Mucosa of descending colon (tissue), 3 donors: ENCODE measurements at regions not wholly inside any gene's neighbourhood (a gene's known extent, or its start where the extent isn't known, plus 50 kb on each side); places are given as distances from the start of the nearest gene placed in this dataset.

Experiments used
- ATAC-seq: fragments of 200-7000 bp; cut with Tn5 transposase; one replicate; pipeline ENCODE4 v1.9.1; 2020; ENCODE audit warnings: mild to moderate bottlenecking, moderate library complexity
- DNase-seq, 3 donors: peaks; one replicate each; pipeline ENCODE4 v3.0.0-alpha.2; 2020
- H3K36me3 ChIP-seq: fragments of 200-600 bp; one replicate; pipeline ENCODE4 v1.8.0; 2021; ENCODE audit warnings: low read depth, mild to moderate bottlenecking
- H3K4me1 ChIP-seq: fragments of 200-600 bp; one replicate; pipeline ENCODE4 v1.8.0; 2021; ENCODE audit warnings: low read depth, mild to moderate bottlenecking
- H3K4me3 ChIP-seq: fragments of 200-600 bp; one replicate; pipeline ENCODE4 v1.8.0; 2021; ENCODE audit warnings: mild to moderate bottlenecking
- H3K9me3 ChIP-seq: fragments of 200-600 bp; one replicate; pipeline ENCODE4 v1.8.0; 2021; ENCODE audit warnings: mild to moderate bottlenecking
- intact Hi-C, 2 donors: fragments of 100-400 bp; cut with DNase I in 1 of 2; cut with micrococcal nuclease in 1 of 2; formaldehyde crosslinking; loops; one replicate each; pipeline versions ENCODE4 v1.11.0 to v1.11.1; 2022; cut with DNase I, micrococcal nuclease
- TF ChIP-seq, protein P1 (sequence below): fragments of 200-600 bp; IDR thresholded peaks from one replicate; pipeline ENCODE4 v1.8.0; 2022; ENCODE audit warnings: antibody characterized with exemption, mild to moderate bottlenecking
- donor health status: DM: no; HTN: no; CAD: no; lungs with moderate emphysema.
- donor health status: DM: no; HTN: no; CAD: no.
- donor health status: DM: no; HTN: yes; CAD: no.

DNA sequence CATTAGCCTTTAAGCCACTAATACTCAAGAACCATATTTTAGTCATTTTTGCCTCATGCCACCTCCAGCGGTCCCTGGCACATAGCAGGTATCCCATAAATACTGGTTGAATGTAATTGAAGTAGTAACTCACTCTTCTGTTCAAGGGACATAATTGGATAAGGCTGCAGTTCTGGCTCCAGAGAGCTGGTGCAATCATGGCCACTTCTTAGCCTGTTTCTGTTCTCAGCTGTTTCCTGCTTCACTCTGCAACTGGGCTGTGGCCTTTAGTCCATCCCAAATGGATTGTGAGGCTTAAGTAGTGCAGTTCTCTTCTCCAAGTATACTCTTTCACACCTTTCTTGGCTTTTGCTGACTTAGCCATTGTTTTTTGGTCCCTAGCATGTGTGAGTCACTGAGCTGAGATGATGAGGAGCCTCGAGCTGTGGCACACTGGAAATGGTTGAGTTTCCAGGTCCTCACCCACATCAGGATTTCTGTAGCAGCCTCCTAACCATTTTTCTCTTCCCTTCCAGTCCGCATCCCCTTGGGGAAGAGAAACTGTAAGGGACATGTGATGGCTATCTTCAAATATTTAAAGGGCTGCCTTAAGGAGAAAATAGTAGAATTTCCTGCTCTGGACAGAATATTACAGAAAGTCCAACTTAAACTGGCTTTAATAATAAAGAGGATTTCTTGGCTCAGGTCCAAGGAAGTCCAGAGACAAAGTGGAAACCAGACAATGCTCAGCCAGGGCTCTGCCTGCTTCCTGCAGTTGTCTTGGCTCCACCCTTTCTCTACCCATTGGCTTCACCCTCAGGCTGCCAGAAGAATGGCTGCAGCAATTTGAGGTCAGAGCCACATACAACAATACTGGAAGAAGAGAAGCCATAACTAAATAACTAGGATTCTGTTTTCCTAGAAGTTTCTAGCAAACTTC is 305.4 kb upstream of the ROPN1 start:
- no peak for DNase-seq
- H3K4me1 ChIP-seq: peaks cover 4% of the 10 kb centered on the region
- H3K36me3 ChIP-seq: no peaks in the 10 kb centered on the region
- no peak overlapping the region for H3K4me3 ChIP-seq
- ATAC-seq: peak; percentile 50
- H3K9me3 ChIP-seq: no peaks in the 10 kb centered on the region
- intact Hi-C loops: no loop called here
- TF ChIP-seq, protein P1, sequence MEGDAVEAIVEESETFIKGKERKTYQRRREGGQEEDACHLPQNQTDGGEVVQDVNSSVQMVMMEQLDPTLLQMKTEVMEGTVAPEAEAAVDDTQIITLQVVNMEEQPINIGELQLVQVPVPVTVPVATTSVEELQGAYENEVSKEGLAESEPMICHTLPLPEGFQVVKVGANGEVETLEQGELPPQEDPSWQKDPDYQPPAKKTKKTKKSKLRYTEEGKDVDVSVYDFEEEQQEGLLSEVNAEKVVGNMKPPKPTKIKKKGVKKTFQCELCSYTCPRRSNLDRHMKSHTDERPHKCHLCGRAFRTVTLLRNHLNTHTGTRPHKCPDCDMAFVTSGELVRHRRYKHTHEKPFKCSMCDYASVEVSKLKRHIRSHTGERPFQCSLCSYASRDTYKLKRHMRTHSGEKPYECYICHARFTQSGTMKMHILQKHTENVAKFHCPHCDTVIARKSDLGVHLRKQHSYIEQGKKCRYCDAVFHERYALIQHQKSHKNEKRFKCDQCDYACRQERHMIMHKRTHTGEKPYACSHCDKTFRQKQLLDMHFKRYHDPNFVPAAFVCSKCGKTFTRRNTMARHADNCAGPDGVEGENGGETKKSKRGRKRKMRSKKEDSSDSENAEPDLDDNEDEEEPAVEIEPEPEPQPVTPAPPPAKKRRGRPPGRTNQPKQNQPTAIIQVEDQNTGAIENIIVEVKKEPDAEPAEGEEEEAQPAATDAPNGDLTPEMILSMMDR: no peak

DNA sequence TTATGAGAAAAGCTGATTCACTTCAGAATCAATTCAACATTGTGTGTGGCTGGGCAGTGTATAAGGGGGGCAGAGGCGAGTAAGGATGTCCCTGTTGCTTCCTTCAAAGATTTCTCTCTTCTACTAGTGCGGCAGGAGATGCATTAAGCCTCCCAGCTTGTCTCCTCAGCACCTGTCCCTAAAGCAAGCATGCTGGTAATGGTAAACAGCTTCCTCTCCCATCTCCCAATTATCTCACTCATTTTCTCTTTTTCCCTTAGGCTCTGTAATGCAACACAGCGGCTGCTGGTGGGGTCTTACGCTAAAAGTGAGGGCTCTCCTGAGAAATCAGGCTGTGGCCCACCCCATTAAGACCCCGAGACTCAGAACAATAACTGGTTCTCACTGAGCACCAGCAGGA is 306.4 kb upstream of the ROPN1 start:
- TF ChIP-seq, protein P1: no peak
- no peaks in the 10 kb centered on the region for H3K36me3 ChIP-seq
- H3K4me1 ChIP-seq: peaks cover 3% of the 10 kb centered on the region
- no peaks in the 10 kb centered on the region for H3K9me3 ChIP-seq
- no peak overlapping the region for H3K4me3 ChIP-seq
- no peak for DNase-seq
- intact Hi-C loops: no loop called here
- ATAC-seq: no peak

DNA sequence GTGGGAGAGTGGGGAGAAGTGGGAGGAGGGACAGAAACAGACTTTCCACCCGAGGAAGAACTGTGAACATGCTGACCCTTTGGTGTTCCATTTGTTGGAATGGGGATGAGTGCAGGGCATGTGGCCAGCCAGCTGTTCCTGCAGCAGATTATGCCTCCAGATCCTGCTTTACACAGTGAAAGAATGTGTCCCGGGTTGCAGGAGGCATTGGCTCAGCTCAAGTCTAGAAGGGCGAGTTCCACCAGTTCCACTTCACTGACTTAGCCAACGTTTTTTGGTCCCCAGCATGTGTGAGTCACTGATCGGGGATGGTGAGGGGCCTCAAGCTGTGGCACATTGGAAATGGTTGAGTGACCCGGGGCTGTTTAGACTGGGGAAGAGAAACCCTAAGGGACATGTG is 307.0 kb upstream of the ROPN1 start:
- TF ChIP-seq, protein P1: no peak
- no peaks in the 10 kb centered on the region for H3K36me3 ChIP-seq
- peaks cover 3% of the 10 kb centered on the region for H3K4me1 ChIP-seq
- DNase-seq (no peak), ATAC-seq (no peak)
- no peaks in the 10 kb centered on the region for H3K9me3 ChIP-seq
- intact Hi-C loops: no loop called here
- H3K4me3 ChIP-seq: no peak overlapping the region

DNA sequence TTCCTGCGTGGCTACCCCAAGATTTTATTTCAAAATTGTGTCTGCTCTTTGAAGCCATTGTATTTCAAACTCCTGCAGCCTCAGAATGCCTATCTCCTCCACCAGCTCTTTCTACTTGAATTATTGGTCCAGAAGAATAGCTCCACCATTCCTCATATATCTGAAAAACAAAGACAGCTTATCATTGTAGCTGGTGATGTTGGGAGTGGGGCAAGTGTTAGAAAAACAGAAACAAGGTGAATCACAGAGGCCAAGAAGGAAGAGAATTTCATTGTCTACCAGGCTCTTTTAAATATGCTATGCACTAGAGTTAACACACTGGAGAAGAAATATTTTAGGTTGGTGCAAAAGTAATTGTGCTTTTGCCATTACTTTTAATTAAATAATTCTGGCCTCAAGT is 307.9 kb upstream of the ROPN1 start:
- Histone ChIP-seq H3K4me3 (no peak overlapping the region), H3K9me3 (no peaks in the 10 kb centered on the region), H3K4me1 (peaks cover 3% of the 10 kb centered on the region), H3K36me3 (no peaks in the 10 kb centered on the region)
- TF ChIP-seq, protein P1: no peak
- no peak for DNase-seq
- no peak for ATAC-seq
- intact Hi-C loops: no loop called here

DNA sequence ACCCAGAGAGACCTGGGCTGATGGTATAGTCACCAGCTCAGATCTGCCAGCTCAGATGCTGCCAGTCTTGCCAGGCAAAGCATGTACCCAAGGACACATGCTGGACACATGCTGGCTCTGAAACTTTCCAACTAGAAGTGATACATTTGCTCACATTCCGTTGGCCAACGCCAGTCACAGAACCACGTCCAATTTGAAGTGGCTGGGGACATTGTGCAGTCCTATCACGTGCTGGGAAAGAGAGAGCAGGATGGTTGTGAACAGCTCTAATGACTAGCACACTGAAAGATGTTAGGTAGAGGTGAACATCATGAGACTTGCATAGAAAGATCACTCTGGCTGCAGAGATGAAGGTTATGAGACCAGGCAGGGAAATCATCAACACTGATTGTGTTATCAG is 308.5 kb upstream of the ROPN1 start:
- intact Hi-C loops: no loop called here
- TF ChIP-seq, protein P1: no peak
- Histone ChIP-seq H3K36me3 (no peaks in the 10 kb centered on the region), H3K4me1 (peaks cover 3% of the 10 kb centered on the region), H3K9me3 (no peaks in the 10 kb centered on the region), H3K4me3 (no peak overlapping the region)
- DNase-seq: no peak
- no peak for ATAC-seq
